Midbrain (tissue), 1 donor: ENCODE measurements at regions not wholly inside any gene's neighbourhood (a gene's known extent, or its start where the extent isn't known, plus 50 kb on each side); places are given as distances from the start of the nearest gene placed in this dataset.
"Not testable (repeated sequence)": the region's sequence is repeated elsewhere in the genome, so short reads cannot be mapped to it uniquely, and the experiment has no call there.

ENCODE experiments used
- DNase-seq: peaks from one replicate; lab custom pipeline; 2025; lab: John Stamatoyannopoulos, UW

- DNase-seq: no peak
These were observed 681.5 kb upstream of the KLHL1 start for GRCh38 chr13:70789751-70790150.

GRCh38 chr13:70788074-70788473 is 679.8 kb upstream of the KLHL1 start:
- DNase-seq: no peak

- DNase-seq: no peak
These were observed 676.1 kb upstream of the KLHL1 start for GRCh38 chr13:70784207-70784989.

GRCh38 chr13:70769817-70770216 is 661.6 kb upstream of the KLHL1 start:
- DNase-seq: no peak

GRCh38 chr13:70758932-70759331 is 650.7 kb upstream of the KLHL1 start:
- no peak for DNase-seq

GRCh38 chr13:70756088-70756487 is 647.8 kb upstream of the KLHL1 start:
- no peak for DNase-seq

GRCh38 chr13:70755456-70755855 is 647.2 kb upstream of the KLHL1 start:
- DNase-seq: no peak

GRCh38 chr13:70747262-70747661 is 639.0 kb upstream of the KLHL1 start:
- no peak for DNase-seq

- not testable (repeated sequence) for DNase-seq
These were observed 638.2 kb upstream of the KLHL1 start for GRCh38 chr13:70746469-70746868.

- no peak for DNase-seq
These were observed 628.5 kb upstream of the KLHL1 start for GRCh38 chr13:70736622-70737317.

GRCh38 chr13:70732611-70733010 is 624.4 kb upstream of the KLHL1 start:
- DNase-seq: no peak

GRCh38 chr13:70729369-70729768 is 621.1 kb upstream of the KLHL1 start:
- no peak for DNase-seq

- peak; percentile 3 for DNase-seq
These were observed 615.5 kb upstream of the KLHL1 start for GRCh38 chr13:70723732-70724131.

- DNase-seq: no peak
These were observed 612.1 kb upstream of the KLHL1 start for GRCh38 chr13:70720386-70720785.

GRCh38 chr13:70714993-70715392 is 606.7 kb upstream of the KLHL1 start:
- no peak for DNase-seq

- DNase-seq: no peak
These were observed 600.5 kb upstream of the KLHL1 start for GRCh38 chr13:70708775-70709174.

GRCh38 chr13:70703755-70704154 is 595.5 kb upstream of the KLHL1 start:
- no peak for DNase-seq

GRCh38 chr13:70694996-70695715 is 586.9 kb upstream of the KLHL1 start:
- DNase-seq: no peak

GRCh38 chr13:70668983-70669382 is 560.7 kb upstream of the KLHL1 start:
- DNase-seq: no peak

GRCh38 chr13:70668293-70668692 is 560.0 kb upstream of the KLHL1 start:
- DNase-seq: no peak

- no peak for DNase-seq
These were observed 558.8 kb upstream of the KLHL1 start for GRCh38 chr13:70666883-70667556.

- no peak for DNase-seq
These were observed 554.1 kb upstream of the KLHL1 start for GRCh38 chr13:70662231-70662940.
